Right lobe of liver (tissue), 6 donors: ENCODE measurements at regions not wholly inside any gene's neighbourhood (a gene's known extent, or its start where the extent isn't known, plus 50 kb on each side); places are given as distances from the start of the nearest gene placed in this dataset.

Experiments used
- ATAC-seq, 4 donors: fragments of 200-7000 bp; cut with Tn5 transposase; one replicate each; pipeline ENCODE4 v1.9.1; 2020; ENCODE audit warnings: mild to moderate bottlenecking in 4 of 4, moderate library complexity in 4 of 4
- DNase-seq, 3 donors: peaks; one replicate each; pipeline ENCODE4 v3.0.0-alpha.2; 2020
- H3K27ac ChIP-seq, 3 donors: fragments of 200-600 bp; one replicate each; pipeline ENCODE4 v1.8.0; 2022
- H3K27me3 ChIP-seq, 2 donors: fragments of 200-600 bp; one replicate each; pipeline ENCODE4 v1.8.0; 2022
- H3K36me3 ChIP-seq, 4 donors: fragments of 200-600 bp; sonication (generic) in 1 of 4; one replicate each; pipeline versions ENCODE4 v1.5.1 to v1.8.0; 2017 to 2022; ENCODE audit warnings: control low read depth in 1 of 4
- H3K4me1 ChIP-seq, 4 donors: fragments of 200-600 bp; sonication (generic) in 1 of 4; one replicate each; pipeline versions ENCODE4 v1.5.1 to v1.8.0; 2017 to 2022; ENCODE audit warnings: control low read depth in 1 of 4
- H3K4me3 ChIP-seq, 3 donors: fragments of 200-600 bp; one replicate each; pipeline ENCODE4 v1.8.0; 2022
- H3K9me3 ChIP-seq, 4 donors: fragments of 200-600 bp; sonication (generic) in 1 of 4; one replicate each; pipeline versions ENCODE4 v1.5.1 to v1.8.0; 2017 to 2022; ENCODE audit warnings: control low read depth in 1 of 4
- CTCF ChIP-seq, 4 donors: fragments of 200-600 bp in 3 of 4; fragments of 450-650 bp in 1 of 4; IDR thresholded peaks; one replicate each; pipeline versions ENCODE4 v1.5.1 to v1.8.0; 2016 to 2022; ENCODE audit warnings: antibody characterized with exemption in 4 of 4, mild to moderate bottlenecking in 2 of 4
- POLR2A ChIP-seq: fragments of 450-650 bp; IDR thresholded peaks from one replicate; pipeline ENCODE4 v1.6.1; 2017; ENCODE audit warnings: antibody characterized with exemption, mild to moderate bottlenecking
- WGBS: methylation state at CpG from one replicate; pipeline ENCODE4 v1.1.6; 2018; ENCODE audit warnings: low coverage, low lambda C conversion rate; ENCODE audit not compliant: insufficient coverage; ENCODE audit errors: missing lambda C conversion rate; 5-methylcytosine and 5-hydroxymethylcytosine counted together
- intact Hi-C, 2 donors: fragments of 100-400 bp; cut with DNase I; formaldehyde crosslinking; loops; one replicate each; pipeline versions ENCODE4 v1.11.2 to v1.14.1; 2022
- donor health status: DM: no; HTN: yes; CAD: no.
- donor health status: DM: no; HTN: no; CAD: no.
- donor health status: DM: no; HTN: no; CAD: no.
- donor health status: DM: no; HTN: yes; CAD: no.
- donor health status: DM: no; HTN: yes; CAD: no.

GRCh38 chr9:87229108-87229507, 268.6 kb upstream of the DAPK1 start:
- H3K9me3 ChIP-seq: no peaks in the 10 kb centered on the region
- intact Hi-C loops: no loop called here
- no peaks in the 10 kb centered on the region for H3K36me3 ChIP-seq
- TF ChIP-seq POLR2A: no peak
- no peak for TF ChIP-seq CTCF (IDR thresholded peaks at IDR 0.05)
- no peak overlapping the region for H3K27ac ChIP-seq
- H3K4me3 ChIP-seq: no peak overlapping the region
- WGBS: 77% methylated on average over 3 of the region's 3 CpGs
- DNase-seq: no peak
- ATAC-seq: no peak
- H3K27me3 ChIP-seq: no peaks in the 10 kb centered on the region
- H3K4me1 ChIP-seq: no peaks in the 10 kb centered on the region

- H3K27me3 ChIP-seq: no peaks in the 10 kb centered on the region
- no peak for TF ChIP-seq CTCF (IDR thresholded peaks at IDR 0.05)
- no peak for TF ChIP-seq POLR2A
- no peaks in the 10 kb centered on the region for H3K4me1 ChIP-seq
- no peak overlapping the region for H3K27ac ChIP-seq
- no peaks in the 10 kb centered on the region for H3K9me3 ChIP-seq
- 80% methylated on average over 3 of the region's 3 CpGs for WGBS
- no peak for DNase-seq
- no peak overlapping the region for H3K4me3 ChIP-seq
- intact Hi-C loops: no loop called here
- H3K36me3 ChIP-seq: no peaks in the 10 kb centered on the region
- no peak for ATAC-seq
Measured at GRCh38 chr9:87233431-87233830, 264.2 kb upstream of the DAPK1 start.

- intact Hi-C loops: no loop called here
- no peak for TF ChIP-seq POLR2A
- ATAC-seq (no peak), DNase-seq (no peak)
- H3K9me3 ChIP-seq: no peaks in the 10 kb centered on the region
- H3K36me3 ChIP-seq: no peaks in the 10 kb centered on the region
- no peak overlapping the region for H3K4me3 ChIP-seq
- 65% methylated on average over 15 of the region's 15 CpGs for WGBS
- no peak overlapping the region for H3K27ac ChIP-seq
- no peaks in the 10 kb centered on the region for H3K4me1 ChIP-seq
- H3K27me3 ChIP-seq: no peaks in the 10 kb centered on the region
Measured at GRCh38 chr9:87233899-87234455, 263.7 kb upstream of the DAPK1 start.

- no peak for DNase-seq
- Histone ChIP-seq H3K27ac (no peak overlapping the region), H3K36me3 (no peaks in the 10 kb centered on the region), H3K4me3 (no peak overlapping the region), H3K9me3 (no peaks in the 10 kb centered on the region), H3K27me3 (no peaks in the 10 kb centered on the region), H3K4me1 (no peaks in the 10 kb centered on the region)
- intact Hi-C loops: no loop called here
- ATAC-seq: no peak
- WGBS: 70% methylated on average over 3 of the region's 3 CpGs
- TF ChIP-seq CTCF (IDR thresholded peaks at IDR 0.05): no peak
- TF ChIP-seq POLR2A: no peak
Measured at GRCh38 chr9:87234854-87235253, 262.8 kb upstream of the DAPK1 start.

- intact Hi-C loops: no loop called here
- DNase-seq (no peak), ATAC-seq (no peak)
- no peak for TF ChIP-seq CTCF (IDR thresholded peaks at IDR 0.05)
- TF ChIP-seq POLR2A: no peak
- Histone ChIP-seq H3K36me3 (no peaks in the 10 kb centered on the region), H3K27me3 (no peaks in the 10 kb centered on the region), H3K9me3 (no peaks in the 10 kb centered on the region), H3K4me3 (no peak overlapping the region), H3K27ac (no peak overlapping the region), H3K4me1 (no peaks in the 10 kb centered on the region)
- WGBS: 91% methylated on average over 1 of the region's 1 CpG
Measured at GRCh38 chr9:87236546-87236945, 261.1 kb upstream of the DAPK1 start.
